H9 (cell line): ENCODE measurements at regions not wholly inside any gene's neighbourhood (a gene's known extent, or its start where the extent isn't known, plus 50 kb on each side); places are given as distances from the start of the nearest gene placed in this dataset.

ENCODE experiments used
- DNase-seq: peaks from one replicate; pipeline ENCODE4 v3.0.0-alpha.2; 2017
- H2AFZ ChIP-seq: one replicate; pipeline ENCODE4 v1.6.1; 2013; ENCODE audit warnings: mild to moderate bottlenecking, low read length, control low read depth, moderate library complexity
- H2AK5ac ChIP-seq: 2 replicates; pipeline ENCODE4 v1.6.1; 2013; ENCODE audit warnings: low read length, control low read depth, mixed read lengths; ENCODE audit not compliant: insufficient read length
- H2BK120ac ChIP-seq: one replicate; pipeline ENCODE4 v1.6.1; 2013; ENCODE audit warnings: low read depth, mild to moderate bottlenecking, low read length, control low read depth, inconsistent platforms; ENCODE audit not compliant: poor library complexity, severe bottlenecking
- H2BK12ac ChIP-seq: 2 replicates; pipeline ENCODE4 v1.6.1; 2013; ENCODE audit warnings: low read length, control low read depth, mixed read lengths, low read depth; ENCODE audit not compliant: insufficient read length
- H2BK15ac ChIP-seq: 2 replicates; pipeline ENCODE4 v1.6.1; 2013; ENCODE audit warnings: low read depth, low read length, control low read depth
- H2BK20ac ChIP-seq: one replicate; pipeline ENCODE4 v1.6.1; 2013; ENCODE audit warnings: low read depth, mild to moderate bottlenecking, low read length, control low read depth, inconsistent platforms; ENCODE audit not compliant: poor library complexity, severe bottlenecking
- H2BK5ac ChIP-seq: 2 replicates; pipeline ENCODE4 v1.6.1; 2013; ENCODE audit warnings: low read length, control low read depth, mixed read lengths; ENCODE audit not compliant: insufficient read length
- H3K14ac ChIP-seq: 2 replicates; pipeline ENCODE4 v1.6.1; 2013; ENCODE audit warnings: low read length, control low read depth; ENCODE audit not compliant: insufficient read depth
- H3K18ac ChIP-seq: 2 replicates; pipeline ENCODE4 v1.6.1; 2013; ENCODE audit warnings: low read depth, mild to moderate bottlenecking, mixed read lengths, low read length, control low read depth; ENCODE audit not compliant: insufficient read length
- H3K23ac ChIP-seq: 2 replicates; pipeline ENCODE4 v1.6.1; 2013; ENCODE audit warnings: low read length, control low read depth, mixed read lengths, low read depth; ENCODE audit not compliant: insufficient read length
- H3K23me2 ChIP-seq: 2 replicates; pipeline ENCODE4 v1.6.1; 2013; ENCODE audit warnings: low read depth, mild to moderate bottlenecking, mixed read lengths, low read length, control low read depth; ENCODE audit not compliant: insufficient read length, poor library complexity, severe bottlenecking
- H3K27ac ChIP-seq: 2 replicates; pipeline ENCODE4 v1.5.1; 2013; ENCODE audit warnings: low read length, control low read depth, mixed read lengths, low read depth; ENCODE audit not compliant: insufficient read length
- H3K27me3 ChIP-seq: 2 replicates; pipeline ENCODE4 v1.6.1; 2013; ENCODE audit warnings: low read length, control low read depth, inconsistent platforms; ENCODE audit not compliant: insufficient read depth
- H3K4ac ChIP-seq: 2 replicates; pipeline ENCODE4 v1.6.1; 2013; ENCODE audit warnings: low read depth, mild to moderate bottlenecking, control low read depth, inconsistent platforms, low read length, moderate library complexity
- H3K4me1 ChIP-seq: 2 replicates; pipeline ENCODE4 v1.6.1; 2013; ENCODE audit warnings: low read length, control low read depth, inconsistent platforms; ENCODE audit not compliant: insufficient read depth
- H3K4me2 ChIP-seq: 2 replicates; pipeline ENCODE4 v1.6.1; 2013; ENCODE audit warnings: low read length, control low read depth, mixed read lengths; ENCODE audit not compliant: insufficient read length, insufficient read depth
- H3K56ac ChIP-seq: 2 replicates; pipeline ENCODE4 v1.6.1; 2013; ENCODE audit warnings: low read depth, mild to moderate bottlenecking, mixed read lengths, low read length, control low read depth; ENCODE audit not compliant: insufficient read length
- H3K79me1 ChIP-seq: 2 replicates; pipeline ENCODE4 v1.6.1; 2013; ENCODE audit warnings: low read depth, mild to moderate bottlenecking, moderate library complexity, low read length, control low read depth, inconsistent platforms; ENCODE audit not compliant: insufficient read depth, poor library complexity, severe bottlenecking
- H3K79me2 ChIP-seq: 2 replicates; pipeline ENCODE4 v1.6.1; 2013; ENCODE audit warnings: low read length, control low read depth, inconsistent platforms; ENCODE audit not compliant: insufficient read depth
- H3K9ac ChIP-seq: 2 replicates; pipeline ENCODE4 v1.6.1; 2013; ENCODE audit warnings: low read length, control low read depth, mixed read lengths; ENCODE audit not compliant: insufficient read length; ENCODE audit errors: extremely low read depth
- H3K9me3 ChIP-seq: one replicate; pipeline ENCODE4 v1.6.1; 2013; ENCODE audit warnings: low read depth, low read length, inconsistent platforms; ENCODE audit not compliant: control insufficient read depth
- H3T11ph ChIP-seq: one replicate; pipeline ENCODE4 v1.6.1; 2013; ENCODE audit warnings: mild to moderate bottlenecking, low read length, control low read depth, inconsistent platforms
- H4K20me1 ChIP-seq: one replicate; pipeline ENCODE4 v1.6.1; 2013; ENCODE audit not compliant: control insufficient read depth, insufficient read length, insufficient read depth
- H4K5ac ChIP-seq: 2 replicates; pipeline ENCODE4 v1.6.1; 2013; ENCODE audit warnings: low read depth, mild to moderate bottlenecking, mixed read lengths, low read length, control low read depth; ENCODE audit not compliant: insufficient read length
- H4K8ac ChIP-seq: replicated peaks from 2 replicates; pipeline ENCODE4 v1.6.1; 2013; ENCODE audit warnings: low read length, control low read depth, mixed read lengths, low read depth; ENCODE audit not compliant: insufficient read length
- H4K91ac ChIP-seq: 2 replicates; pipeline ENCODE4 v1.6.1; 2013; ENCODE audit warnings: low read depth, mild to moderate bottlenecking, moderate library complexity, mixed read lengths, low read length, control low read depth; ENCODE audit not compliant: insufficient read length
- H3K27ac Mint-ChIP-seq, 3 experiments: 2 replicates in 2 of 3; 3 replicates in 1 of 3; pipeline ENCODE4 v1.8.0; 2020 to 2021; ENCODE audit warnings: mixed read lengths in 3 of 3, mild to moderate bottlenecking in 1 of 3, moderate library complexity in 1 of 3
- H3K27me3 Mint-ChIP-seq: 2 replicates; pipeline ENCODE4 v1.8.0; 2021; ENCODE audit warnings: low read depth, mild to moderate bottlenecking, moderate library complexity, mixed read lengths
- H3K36me3 Mint-ChIP-seq, 3 experiments: 2 replicates in 2 of 3; 3 replicates in 1 of 3; pipeline ENCODE4 v1.8.0; 2020 to 2021; ENCODE audit warnings: low read depth in 3 of 3, mixed read lengths in 3 of 3; ENCODE audit not compliant: insufficient read depth in 1 of 3
- H3K4me1 Mint-ChIP-seq, 2 experiments: 2 replicates each; pipeline ENCODE4 v1.8.0; 2020; ENCODE audit warnings: mixed read lengths in 2 of 2
- H3K4me3 Mint-ChIP-seq, 2 experiments: 2 replicates in 1 of 2; 3 replicates in 1 of 2; pipeline ENCODE4 v1.8.0; 2020 to 2021; ENCODE audit warnings: mild to moderate bottlenecking in 2 of 2, mixed read lengths in 2 of 2, moderate library complexity in 1 of 2
- H3K9me3 Mint-ChIP-seq, 2 experiments: 2 replicates in 1 of 2; 3 replicates in 1 of 2; pipeline ENCODE4 v1.8.0; 2020; ENCODE audit warnings: mild to moderate bottlenecking in 2 of 2, mixed read lengths in 2 of 2, moderate library complexity in 1 of 2
- CTCF ChIP-seq: fragments of 200-600 bp; sonication (generic); conservative IDR thresholded peaks from 3 replicates; pipeline ENCODE4 v1.8.0; 2021; ENCODE audit warnings: antibody characterized with exemption, mild to moderate bottlenecking

- TF ChIP-seq CTCF = no peak
- Histone ChIP-seq H3T11ph (no peak overlapping the region), H3K23ac (no peak overlapping the region), H3K9ac (no peak overlapping the region), H3K56ac (no peak overlapping the region), H3K23me2 (no peaks in the 10 kb centered on the region), H2BK120ac (no peak overlapping the region), H3K18ac (no peak overlapping the region), H2BK15ac (no peak overlapping the region), H3K9me3 (no peaks in the 10 kb centered on the region), H2BK5ac (no peak overlapping the region), H4K91ac (no peak overlapping the region), H3K4me1 (no peaks in the 10 kb centered on the region), H4K20me1 (no peaks in the 10 kb centered on the region), H4K8ac (no peak overlapping the region), H3K79me2 (no peaks in the 10 kb centered on the region), H3K4me2 (no peak overlapping the region), H3K14ac (no peak overlapping the region), H2AFZ (no peak overlapping the region), H3K27me3 (no peaks in the 10 kb centered on the region), H3K27ac (no peak overlapping the region), H3K4ac (no peak overlapping the region), H2AK5ac (no peak overlapping the region), H2BK20ac (no peak overlapping the region), H2BK12ac (no peak overlapping the region), H3K79me1 (no peaks in the 10 kb centered on the region), H4K5ac (no peak overlapping the region)
- H3K36me3 Mint-ChIP-seq = no peaks in the 10 kb centered on the region
- no peak for DNase-seq
- H3K27ac Mint-ChIP-seq = no peak overlapping the region
- no peaks in the 10 kb centered on the region for H3K4me1 Mint-ChIP-seq
- H3K4me3 Mint-ChIP-seq = no peak overlapping the region
- H3K27me3 Mint-ChIP-seq = no peaks in the 10 kb centered on the region
- no peaks in the 10 kb centered on the region for H3K9me3 Mint-ChIP-seq
These were observed 301.6 kb upstream of the ADGRB3 start for GRCh38 chr6:68333442-68333841.
